HEK293T (cell line): ENCODE measurements at regions not wholly inside any gene's neighbourhood (a gene's known extent, or its start where the extent isn't known, plus 50 kb on each side); places are given as distances from the start of the nearest gene placed in this dataset.

Experiments used
- ARNT ChIP-seq: fragments of 450-650 bp; IDR thresholded peaks from 2 replicates; pipeline ENCODE4 v1.6.1; 2017; ENCODE audit warnings: mild to moderate bottlenecking
- BHLHE40 ChIP-seq: fragments of 450-650 bp; IDR thresholded peaks from 2 replicates; pipeline ENCODE4 v1.6.1; 2016; ENCODE audit warnings: mild to moderate bottlenecking, moderate library complexity, borderline replicate concordance
- CTBP1 ChIP-seq: fragments of 450-650 bp; IDR thresholded peaks from 2 replicates; pipeline ENCODE4 v1.6.1; 2016; ENCODE audit warnings: borderline replicate concordance
- ELF4 ChIP-seq: fragments of 450-650 bp; IDR thresholded peaks from 2 replicates; pipeline ENCODE4 v1.6.1; 2017; ENCODE audit warnings: antibody characterized with exemption
- FOXA1 ChIP-seq: fragments of 450-650 bp; IDR thresholded peaks from 2 replicates; pipeline ENCODE4 v1.6.1; 2016; ENCODE audit warnings: mild to moderate bottlenecking
- FOXK2 ChIP-seq: fragments of 450-650 bp; IDR thresholded peaks from 2 replicates; pipeline ENCODE4 v1.6.1; 2016; ENCODE audit warnings: mild to moderate bottlenecking
- FOXM1 ChIP-seq: fragments of 450-650 bp; IDR thresholded peaks from 2 replicates; pipeline ENCODE4 v1.6.1; 2017; ENCODE audit warnings: mild to moderate bottlenecking, borderline replicate concordance
- HDGF ChIP-seq: fragments of 450-650 bp; IDR thresholded peaks from 2 replicates; pipeline ENCODE4 v1.6.1; 2017; ENCODE audit warnings: antibody characterized with exemption, borderline replicate concordance
- NFRKB ChIP-seq: fragments of 450-650 bp; IDR thresholded peaks from 2 replicates; pipeline ENCODE4 v1.6.1; 2016; ENCODE audit warnings: mild to moderate bottlenecking, moderate library complexity
- SP1 ChIP-seq: fragments of 450-650 bp; IDR thresholded peaks from 2 replicates; pipeline ENCODE4 v1.6.1; 2017
- SUZ12 ChIP-seq: fragments of 450-650 bp; IDR thresholded peaks from 2 replicates; pipeline ENCODE4 v1.6.1; 2016; ENCODE audit warnings: mild to moderate bottlenecking
- TARDBP ChIP-seq: fragments of 450-650 bp; IDR thresholded peaks from 2 replicates; pipeline ENCODE4 v1.6.1; 2016
- ZNF384 ChIP-seq: fragments of 450-650 bp; IDR thresholded peaks from 2 replicates; pipeline ENCODE4 v1.6.1; 2016

- TF ChIP-seq TARDBP: no peak
- TF ChIP-seq SUZ12: no peak
- TF ChIP-seq FOXM1: no peak
- TF ChIP-seq BHLHE40: no peak
- TF ChIP-seq CTBP1: no peak
- no peak for TF ChIP-seq HDGF
- no peak for TF ChIP-seq FOXA1
- TF ChIP-seq NFRKB: no peak
- TF ChIP-seq FOXK2: no peak
- no peak for TF ChIP-seq ELF4
- TF ChIP-seq ZNF384: no peak
- TF ChIP-seq SP1: no peak
- no peak for TF ChIP-seq ARNT
Observed at GRCh38 chr4:35939751-35940150, 304.6 kb downstream of the ARAP2 start.
